Right atrium auricular region (tissue), 2 donors: ENCODE measurements at regions not wholly inside any gene's neighbourhood (a gene's known extent, or its start where the extent isn't known, plus 50 kb on each side); places are given as distances from the start of the nearest gene placed in this dataset.
"Not testable (repeated sequence)": the region's sequence is repeated elsewhere in the genome, so short reads cannot be mapped to it uniquely, and the experiment has no call there.

ENCODE experiments used
- DNase-seq: peaks from one replicate; pipeline ENCODE4 v3.0.0-alpha.2; 2019; ENCODE audit warnings: low spot score
- H3K27ac ChIP-seq, 2 donors: fragments of 200-600 bp; sonication (generic); 1 replicate in 1 of 2; 2 replicates in 1 of 2; pipeline ENCODE4 v1.5.1; 2016 to 2019
- H3K27me3 ChIP-seq, 2 donors: fragments of 200-600 bp; sonication (generic); one replicate each; pipeline versions ENCODE4 v1.5.1 to v1.6.0; 2017 to 2019
- H3K36me3 ChIP-seq: fragments of 200-600 bp; sonication (generic); one replicate; pipeline ENCODE4 v1.5.1; 2016
- H3K4me1 ChIP-seq, 2 donors: fragments of 200-600 bp; sonication (generic); one replicate each; pipeline versions ENCODE4 v1.5.1 to v1.6.0; 2017 to 2019
- H3K4me3 ChIP-seq, 2 donors: fragments of 200-600 bp; sonication (generic); 1 replicate in 1 of 2; 2 replicates in 1 of 2; pipeline ENCODE4 v1.5.1; 2017 to 2019; ENCODE audit warnings: mild to moderate bottlenecking in 1 of 2, moderate library complexity in 1 of 2
- H3K9me3 ChIP-seq, 2 donors: fragments of 200-600 bp; sonication (generic); one replicate each; pipeline ENCODE4 v1.5.1; 2019
- TF ChIP-seq, protein P1 (sequence below), 2 donors: fragments of 200-600 bp; sonication (generic); IDR thresholded peaks; one replicate each; pipeline ENCODE4 v1.5.1; 2019; ENCODE audit warnings: antibody characterized with exemption in 2 of 2

DNA sequence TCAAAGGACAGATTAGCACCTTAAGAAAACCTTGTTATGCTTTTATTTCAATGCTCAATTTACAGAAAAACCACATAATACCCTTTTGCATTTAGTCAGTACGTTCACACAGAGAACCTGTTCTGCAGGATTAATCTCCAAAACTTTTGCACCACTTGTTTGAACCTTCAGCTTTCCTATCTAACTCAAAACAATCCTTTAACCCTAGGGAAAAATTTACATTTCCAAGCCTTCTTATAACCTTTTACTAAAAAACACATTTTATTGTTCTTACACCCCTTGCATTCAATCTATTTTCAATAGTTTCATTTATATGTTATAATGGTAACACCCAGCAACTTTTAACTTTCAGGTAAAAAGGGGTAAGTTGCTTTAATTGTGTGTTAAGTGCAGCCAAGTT is 952.5 kb upstream of the CNTN5 start:
- no peak for DNase-seq
- Histone ChIP-seq H3K27ac (no peak overlapping the region), H3K27me3 (no peaks in the 10 kb centered on the region), H3K4me1 (no peaks in the 10 kb centered on the region), H3K9me3 (no peaks in the 10 kb centered on the region), H3K4me3 (no peak overlapping the region), H3K36me3 (no peaks in the 10 kb centered on the region)
- TF ChIP-seq, protein P1, sequence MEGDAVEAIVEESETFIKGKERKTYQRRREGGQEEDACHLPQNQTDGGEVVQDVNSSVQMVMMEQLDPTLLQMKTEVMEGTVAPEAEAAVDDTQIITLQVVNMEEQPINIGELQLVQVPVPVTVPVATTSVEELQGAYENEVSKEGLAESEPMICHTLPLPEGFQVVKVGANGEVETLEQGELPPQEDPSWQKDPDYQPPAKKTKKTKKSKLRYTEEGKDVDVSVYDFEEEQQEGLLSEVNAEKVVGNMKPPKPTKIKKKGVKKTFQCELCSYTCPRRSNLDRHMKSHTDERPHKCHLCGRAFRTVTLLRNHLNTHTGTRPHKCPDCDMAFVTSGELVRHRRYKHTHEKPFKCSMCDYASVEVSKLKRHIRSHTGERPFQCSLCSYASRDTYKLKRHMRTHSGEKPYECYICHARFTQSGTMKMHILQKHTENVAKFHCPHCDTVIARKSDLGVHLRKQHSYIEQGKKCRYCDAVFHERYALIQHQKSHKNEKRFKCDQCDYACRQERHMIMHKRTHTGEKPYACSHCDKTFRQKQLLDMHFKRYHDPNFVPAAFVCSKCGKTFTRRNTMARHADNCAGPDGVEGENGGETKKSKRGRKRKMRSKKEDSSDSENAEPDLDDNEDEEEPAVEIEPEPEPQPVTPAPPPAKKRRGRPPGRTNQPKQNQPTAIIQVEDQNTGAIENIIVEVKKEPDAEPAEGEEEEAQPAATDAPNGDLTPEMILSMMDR (IDR thresholded peaks at IDR 0.05), result no peak

DNA sequence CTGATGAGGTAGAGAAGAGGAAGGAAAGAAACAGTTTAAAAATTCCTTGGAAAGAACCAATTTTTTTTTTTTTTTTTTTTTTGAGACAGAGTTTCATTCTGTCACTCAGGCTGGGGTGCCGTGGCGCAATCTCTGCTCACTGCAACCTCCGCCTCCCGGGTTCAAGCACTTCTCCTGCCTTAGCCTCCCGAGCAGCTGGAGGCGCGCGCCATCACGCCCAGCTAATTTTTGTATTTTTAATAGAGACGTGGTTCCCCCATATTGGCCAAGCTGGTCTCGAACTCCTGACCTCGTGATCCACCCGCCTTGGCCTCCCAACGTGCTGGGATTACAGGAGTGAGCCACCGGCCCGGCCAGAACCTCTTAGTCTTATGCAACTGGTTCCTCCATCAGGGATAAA is 951.6 kb upstream of the CNTN5 start:
- not testable (repeated sequence) for H3K4me1 ChIP-seq, H3K9me3 ChIP-seq, H3K27me3 ChIP-seq, H3K27ac ChIP-seq, DNase-seq, H3K36me3 ChIP-seq, H3K4me3 ChIP-seq

DNA sequence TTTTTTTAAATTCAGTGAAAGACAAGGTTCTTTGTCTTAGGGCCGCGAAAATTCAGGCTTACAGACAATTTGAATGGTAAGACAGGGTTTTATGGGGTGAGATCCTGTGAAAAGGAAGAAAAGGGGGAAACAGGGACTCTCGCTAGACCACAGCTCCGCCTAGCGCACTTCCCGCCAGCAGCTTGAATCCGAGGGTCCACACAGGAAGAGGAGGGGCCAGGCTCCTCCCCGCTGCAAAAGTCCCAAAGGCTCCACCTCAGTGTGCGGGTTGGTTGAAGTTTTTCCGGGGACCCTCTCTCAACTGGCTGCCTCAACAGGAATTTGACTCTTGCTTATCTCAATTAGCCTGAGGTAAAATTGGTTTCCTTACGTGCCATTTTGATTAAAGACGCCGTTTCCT is 950.9 kb upstream of the CNTN5 start:
- Histone ChIP-seq H3K36me3 (no peaks in the 10 kb centered on the region), H3K4me3 (no peak overlapping the region), H3K9me3 (no peaks in the 10 kb centered on the region), H3K27me3 (no peaks in the 10 kb centered on the region), H3K4me1 (no peaks in the 10 kb centered on the region), H3K27ac (no peak overlapping the region)
- no peak for DNase-seq
- TF ChIP-seq, protein P1 (IDR thresholded peaks at IDR 0.05), result no peak

DNA sequence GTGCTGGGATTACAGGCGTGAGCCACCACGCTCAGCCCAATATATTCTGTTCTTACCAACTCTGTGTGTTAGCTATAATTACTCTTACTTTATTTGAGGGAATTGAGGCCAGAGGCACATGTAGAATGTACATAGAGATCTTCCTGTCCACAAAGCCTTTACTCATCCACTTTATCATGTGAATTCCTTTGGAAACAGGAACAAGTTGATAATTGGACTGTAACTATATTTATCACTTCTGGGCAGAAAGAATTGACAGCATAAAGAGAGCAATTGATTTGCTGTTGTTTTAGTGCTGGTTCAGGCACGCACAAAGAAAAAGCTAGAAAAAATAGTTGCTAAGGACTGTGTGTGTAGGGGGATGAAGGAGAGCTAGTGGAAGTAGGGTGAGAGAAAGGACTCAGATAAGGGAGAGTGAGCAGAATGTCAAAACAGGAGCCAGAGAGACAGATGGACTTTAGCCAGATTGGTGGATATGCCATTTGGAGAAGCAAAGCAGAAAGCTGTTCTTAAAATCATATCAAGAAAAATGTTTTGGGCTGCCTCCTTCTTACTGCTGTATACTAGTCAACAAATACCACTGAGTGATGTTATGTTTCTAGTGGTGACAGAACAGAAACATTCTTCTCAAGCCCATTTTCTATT is 929.8 kb upstream of the CNTN5 start:
- Histone ChIP-seq H3K36me3 (no peaks in the 10 kb centered on the region), H3K4me3 (no peak overlapping the region), H3K9me3 (no peaks in the 10 kb centered on the region), H3K27me3 (no peaks in the 10 kb centered on the region), H3K27ac (peak overlapping the region in 1 of 2 donors; percentile 68), H3K4me1 (peaks cover 0 to 14% of the 10 kb centered on the region in 2 donors)
- DNase-seq, result no peak
- TF ChIP-seq, protein P1 (IDR thresholded peaks at IDR 0.05), result no peak

DNA sequence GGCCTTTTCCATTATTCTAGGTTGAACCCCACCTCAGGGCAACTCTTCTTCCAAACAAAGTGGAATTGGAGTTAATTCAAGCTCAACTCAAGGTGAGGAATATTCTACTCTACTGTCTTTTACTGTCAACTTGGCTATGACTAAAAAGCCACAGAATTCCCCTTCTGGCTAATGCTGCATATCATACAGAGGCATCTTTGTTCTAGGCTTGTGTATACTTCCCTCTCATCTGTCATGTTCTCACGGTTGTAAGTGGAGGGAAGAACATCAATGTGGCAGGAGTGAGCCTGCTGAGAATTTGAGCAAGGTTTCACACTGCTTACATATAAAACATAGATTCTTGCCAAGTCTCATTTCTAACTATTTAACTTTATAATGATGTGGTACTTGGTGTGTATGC is 921.4 kb upstream of the CNTN5 start:
- no peak overlapping the region for H3K27ac ChIP-seq
- DNase-seq, result no peak

DNA sequence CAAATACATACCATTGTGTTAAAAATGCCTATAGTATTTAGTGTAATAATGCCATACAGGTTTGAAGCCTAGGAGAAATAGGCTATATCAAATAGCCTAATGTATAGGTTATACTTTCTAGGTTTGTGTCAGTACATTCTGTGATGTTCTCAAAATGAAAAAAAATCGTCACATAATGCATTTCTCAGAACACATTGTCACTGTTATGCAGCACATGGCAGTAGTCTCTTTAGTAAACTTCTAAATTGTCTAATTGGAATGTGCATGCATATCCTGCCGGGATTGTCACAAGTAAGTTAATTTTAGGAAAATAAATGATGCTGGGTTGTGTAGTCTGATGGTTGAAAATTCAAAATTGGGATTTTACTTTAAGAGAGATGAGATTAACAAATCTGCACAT is 920.1 kb upstream of the CNTN5 start:
- no peaks in the 10 kb centered on the region for H3K36me3 ChIP-seq
- H3K4me3 ChIP-seq, result no peak overlapping the region
- no peak overlapping the region for H3K27ac ChIP-seq
- no peak for DNase-seq
- H3K4me1 ChIP-seq, result no peaks in the 10 kb centered on the region
- H3K27me3 ChIP-seq, result no peaks in the 10 kb centered on the region
- H3K9me3 ChIP-seq, result no peaks in the 10 kb centered on the region
- TF ChIP-seq, protein P1 (IDR thresholded peaks at IDR 0.05), result no peak

More for the DNA sequence above, 921.4 kb upstream of the CNTN5 start:
- no peaks in the 10 kb centered on the region for H3K9me3 ChIP-seq
- no peak overlapping the region for H3K4me3 ChIP-seq
- no peaks in the 10 kb centered on the region for H3K27me3 ChIP-seq
- no peaks in the 10 kb centered on the region for H3K4me1 ChIP-seq
- H3K36me3 ChIP-seq, result no peaks in the 10 kb centered on the region
- TF ChIP-seq, protein P1 (IDR thresholded peaks at IDR 0.05), result no peak
